ENCODE measurements at regions not wholly inside any gene's neighbourhood (a gene's known extent, or its start where the extent isn't known, plus 50 kb on each side); places are given as distances from the start of the nearest gene placed in this dataset.

- TF ChIP-seq CTCF (IDR thresholded peaks at IDR 0.05; ENCODE audit: low read depth, low read length) = no peak
- H3K4me3 ChIP-seq (ENCODE audit: low read depth, low read length) = no peak overlapping the region
Observed at GRCh38 chr9:82736126-82736525, 326.8 kb downstream of the RASEF start.

GRCh38 chr9:82736701-82737100 lies 326.2 kb downstream of the RASEF start:
- H3K4me3 ChIP-seq (ENCODE audit: low read depth, low read length) = no peak overlapping the region
- no peak for TF ChIP-seq CTCF (IDR thresholded peaks at IDR 0.05; ENCODE audit: low read depth, low read length)

GRCh38 chr9:82745919-82746318 lies 317.0 kb downstream of the RASEF start:
- no peak overlapping the region for H3K4me3 ChIP-seq (ENCODE audit: low read depth, low read length)
- TF ChIP-seq CTCF (IDR thresholded peaks at IDR 0.05; ENCODE audit: low read depth, low read length) = no peak

- H3K4me3 ChIP-seq (ENCODE audit: low read depth, low read length) = no peak overlapping the region
- TF ChIP-seq CTCF (IDR thresholded peaks at IDR 0.05; ENCODE audit: low read depth, low read length) = no peak
Observed at GRCh38 chr9:82750411-82750913, 312.5 kb downstream of the RASEF start.

- no peak overlapping the region for H3K4me3 ChIP-seq (ENCODE audit: low read depth, low read length)
- TF ChIP-seq CTCF (IDR thresholded peaks at IDR 0.05; ENCODE audit: low read depth, low read length) = no peak
Observed at GRCh38 chr9:82757924-82758323, 305.0 kb downstream of the RASEF start.

- H3K4me3 ChIP-seq (ENCODE audit: low read depth, low read length) = no peak overlapping the region
- no peak for TF ChIP-seq CTCF (IDR thresholded peaks at IDR 0.05; ENCODE audit: low read depth, low read length)
Observed at GRCh38 chr9:82761027-82761426, 301.9 kb downstream of the RASEF start.

GRCh38 chr9:82761956-82762355 lies 301.0 kb downstream of the RASEF start:
- no peak for TF ChIP-seq CTCF (IDR thresholded peaks at IDR 0.05; ENCODE audit: low read depth, low read length)
- H3K4me3 ChIP-seq (ENCODE audit: low read depth, low read length) = no peak overlapping the region

All from WI38 (cell line).